ACC112 (cell line): ENCODE measurements at regions not wholly inside any gene's neighbourhood (a gene's known extent, or its start where the extent isn't known, plus 50 kb on each side); places are given as distances from the start of the nearest gene placed in this dataset.

Experiments used
- H2AFZ ChIP-seq: fragments of 200-600 bp; sonication (generic); one replicate; pipeline ENCODE4 v1.6.0; 2017; ENCODE audit warnings: antibody characterized with exemption, low read length; ENCODE audit not compliant: unreplicated experiment
- H3K27ac ChIP-seq: fragments of 200-600 bp; sonication (generic); 2 replicates; pipeline ENCODE4 v1.5.1; 2014; ENCODE audit warnings: low read depth, mild to moderate bottlenecking, antibody characterized with exemption, low read length, moderate library complexity
- H3K27me3 ChIP-seq: fragments of 200-600 bp; sonication (generic); 2 replicates; pipeline ENCODE4 v1.6.1; 2014; ENCODE audit warnings: mild to moderate bottlenecking, antibody characterized with exemption, low read length, moderate library complexity, mixed read lengths; ENCODE audit not compliant: insufficient read depth
- H3K36me3 ChIP-seq: fragments of 200-600 bp; sonication (generic); 2 replicates; pipeline ENCODE4 v1.6.1; 2016; ENCODE audit warnings: mild to moderate bottlenecking, antibody characterized with exemption, low read length, moderate library complexity, mixed read lengths; ENCODE audit not compliant: insufficient read depth
- H3K4me1 ChIP-seq: fragments of 200-600 bp; sonication (generic); one replicate; pipeline ENCODE4 v1.6.1; 2016; ENCODE audit warnings: low read length, mixed read lengths; ENCODE audit not compliant: insufficient read depth, unreplicated experiment, control insufficient read depth
- H3K4me3 ChIP-seq: fragments of 200-600 bp; sonication (generic); 2 replicates; pipeline ENCODE4 v1.5.1; 2014; ENCODE audit warnings: mild to moderate bottlenecking, low read depth, low read length
- H3K79me2 ChIP-seq: fragments of 200-600 bp; sonication (generic); one replicate; pipeline ENCODE4 v1.6.0; 2016; ENCODE audit warnings: low read length; ENCODE audit not compliant: control insufficient read depth, unreplicated experiment, insufficient read depth

DNA sequence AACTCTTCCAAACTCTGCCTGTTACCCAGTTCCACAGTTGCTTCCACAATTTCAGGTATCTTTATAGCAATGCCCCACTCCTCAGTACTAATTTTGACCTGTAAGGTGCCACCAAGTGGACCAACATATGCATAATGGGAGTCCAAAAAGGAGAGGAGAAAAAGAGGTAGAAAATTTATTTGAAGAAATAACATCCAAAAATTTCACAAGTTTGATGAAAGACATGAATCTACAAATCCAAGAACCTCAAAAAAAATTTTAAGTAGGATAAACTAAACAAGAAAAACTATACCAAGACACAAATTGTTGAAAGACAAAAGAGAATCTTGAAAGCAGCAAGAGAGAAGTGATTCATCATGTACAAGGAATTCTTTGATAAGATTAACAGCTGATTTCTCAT lies 79.8 kb downstream of the BARX1 start:
- Histone ChIP-seq H3K27me3 (peaks cover 27% of the 10 kb centered on the region), H3K4me3 (no peak overlapping the region), H3K4me1 (no peaks in the 10 kb centered on the region), H3K79me2 (no peaks in the 10 kb centered on the region), H3K27ac (no peak overlapping the region), H3K36me3 (no peaks in the 10 kb centered on the region), H2AFZ (no peak overlapping the region)

DNA sequence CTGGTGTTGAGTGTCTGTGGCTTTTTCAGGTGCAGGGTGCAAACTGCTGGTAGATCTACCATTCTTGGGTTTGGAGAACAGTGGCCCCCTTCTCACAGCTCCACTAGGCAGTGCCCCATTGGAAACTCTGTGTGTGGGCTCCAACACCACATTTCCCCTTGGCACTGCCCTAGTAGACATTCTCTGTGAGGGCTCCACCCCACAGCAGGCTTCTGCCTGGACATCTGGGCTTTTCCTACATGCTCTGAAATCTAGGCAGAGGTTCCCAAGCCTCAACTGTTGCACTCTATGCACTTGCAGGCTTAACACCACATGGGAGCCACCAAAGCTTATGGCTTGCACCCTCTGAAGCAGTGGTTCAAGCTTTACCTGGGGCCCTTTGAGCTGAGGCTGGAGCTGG lies 80.9 kb downstream of the BARX1 start:
- H3K27ac ChIP-seq, result no peak overlapping the region
- no peak overlapping the region for H3K4me3 ChIP-seq
- no peaks in the 10 kb centered on the region for H3K4me1 ChIP-seq
- no peaks in the 10 kb centered on the region for H3K79me2 ChIP-seq
- no peaks in the 10 kb centered on the region for H3K36me3 ChIP-seq
- H3K27me3 ChIP-seq, result peaks cover 38% of the 10 kb centered on the region
- H2AFZ ChIP-seq, result no peak overlapping the region

DNA sequence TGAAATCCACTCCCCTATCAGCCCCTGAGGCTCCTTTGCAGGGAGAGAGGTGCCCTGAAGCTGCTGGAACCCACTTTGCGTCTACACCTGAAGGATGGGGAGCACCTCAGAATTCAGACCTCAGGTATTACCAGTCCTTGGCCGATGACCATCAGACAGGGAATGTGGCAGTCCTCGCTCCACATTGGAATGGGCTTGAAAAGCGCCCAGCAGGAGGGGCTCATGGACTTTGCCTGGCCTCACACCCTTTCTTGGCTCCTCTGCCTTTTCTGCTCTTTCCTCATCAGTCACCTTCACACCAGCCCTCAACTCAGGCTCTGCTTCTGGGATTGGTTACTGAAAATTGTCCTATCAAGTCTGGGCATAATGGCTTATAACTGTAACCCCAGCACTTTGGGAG lies 83.9 kb downstream of the BARX1 start:
- H3K79me2 ChIP-seq, result no peaks in the 10 kb centered on the region
- H3K4me3 ChIP-seq, result no peak overlapping the region
- H3K27ac ChIP-seq, result no peak overlapping the region
- no peak overlapping the region for H2AFZ ChIP-seq
- H3K4me1 ChIP-seq, result no peaks in the 10 kb centered on the region
- no peaks in the 10 kb centered on the region for H3K36me3 ChIP-seq
- peaks cover 52% of the 10 kb centered on the region for H3K27me3 ChIP-seq

DNA sequence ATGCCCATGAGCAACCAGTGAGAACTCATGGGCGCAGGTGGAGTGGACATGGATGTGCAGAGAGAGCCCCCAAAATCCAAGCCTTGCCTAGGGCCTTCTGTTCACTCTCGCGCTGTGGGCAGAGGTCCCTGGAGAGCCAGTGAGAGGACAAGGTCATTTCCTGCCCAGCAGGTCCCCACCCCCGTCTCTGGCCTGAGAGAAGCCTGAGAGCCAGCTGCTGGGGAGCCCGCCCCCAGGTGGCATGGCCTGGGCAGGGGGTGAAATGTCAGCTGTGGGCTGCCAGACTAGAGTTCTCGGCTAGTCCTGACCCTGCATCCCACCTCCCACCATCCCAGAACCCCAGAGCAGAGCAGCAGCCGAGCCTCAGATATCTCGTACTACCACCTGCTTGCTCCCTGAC lies 85.3 kb downstream of the BARX1 start:
- Histone ChIP-seq H2AFZ (no peak overlapping the region), H3K27me3 (peaks cover 66% of the 10 kb centered on the region), H3K4me3 (no peak overlapping the region), H3K36me3 (no peaks in the 10 kb centered on the region), H3K4me1 (no peaks in the 10 kb centered on the region), H3K27ac (no peak overlapping the region), H3K79me2 (no peaks in the 10 kb centered on the region)

DNA sequence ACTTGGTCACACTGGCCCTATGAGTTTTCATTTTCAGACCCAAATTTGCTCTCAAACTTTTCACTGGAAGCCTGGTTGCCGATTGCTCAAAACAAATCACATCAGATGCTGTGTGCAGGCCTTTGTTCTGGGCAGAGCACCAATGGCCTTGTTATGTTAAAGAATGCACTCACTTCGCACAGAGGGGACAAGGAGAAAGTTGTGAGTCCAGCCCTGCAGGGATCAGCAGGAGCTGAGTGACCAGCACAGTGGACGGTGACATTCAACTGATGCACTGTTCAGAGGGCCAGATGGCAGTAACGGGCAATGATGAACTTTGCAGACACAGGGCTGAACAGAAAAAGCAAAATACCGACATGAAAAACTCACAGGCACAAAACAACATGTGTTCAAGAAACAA lies 86.1 kb downstream of the BARX1 start:
- H3K4me3 ChIP-seq, result no peak overlapping the region

DNA sequence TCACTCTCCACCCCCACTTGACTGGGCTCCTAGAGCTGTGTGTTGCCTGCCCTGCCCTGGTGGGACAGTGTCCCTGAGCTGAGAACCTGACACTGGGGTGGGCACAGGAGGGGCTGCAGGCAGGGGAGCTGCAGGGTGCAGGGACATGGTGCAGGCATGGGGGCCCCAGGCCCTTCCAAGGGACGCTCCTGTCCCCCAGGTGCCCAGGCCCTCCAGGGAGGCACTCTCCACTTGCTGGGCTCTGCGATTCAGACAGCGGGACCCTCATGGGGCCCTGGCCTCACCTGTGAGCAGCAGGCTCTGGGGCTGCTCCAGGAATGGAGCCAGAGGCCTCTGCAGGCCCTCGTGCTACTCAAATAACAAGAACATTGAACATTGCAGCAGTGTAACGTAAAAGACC lies 89.4 kb downstream of the BARX1 start:
- Histone ChIP-seq H3K4me1 (no peaks in the 10 kb centered on the region), H3K27me3 (peaks cover 88% of the 10 kb centered on the region), H3K27ac (no peak overlapping the region), H3K36me3 (no peaks in the 10 kb centered on the region), H2AFZ (no peak overlapping the region), H3K4me3 (no peak overlapping the region), H3K79me2 (no peaks in the 10 kb centered on the region)

More for the DNA sequence above, 86.1 kb downstream of the BARX1 start:
- Histone ChIP-seq H3K4me1 (no peaks in the 10 kb centered on the region), H3K79me2 (no peaks in the 10 kb centered on the region), H3K36me3 (no peaks in the 10 kb centered on the region), H2AFZ (no peak overlapping the region), H3K27me3 (peaks cover 74% of the 10 kb centered on the region), H3K27ac (no peak overlapping the region)

DNA sequence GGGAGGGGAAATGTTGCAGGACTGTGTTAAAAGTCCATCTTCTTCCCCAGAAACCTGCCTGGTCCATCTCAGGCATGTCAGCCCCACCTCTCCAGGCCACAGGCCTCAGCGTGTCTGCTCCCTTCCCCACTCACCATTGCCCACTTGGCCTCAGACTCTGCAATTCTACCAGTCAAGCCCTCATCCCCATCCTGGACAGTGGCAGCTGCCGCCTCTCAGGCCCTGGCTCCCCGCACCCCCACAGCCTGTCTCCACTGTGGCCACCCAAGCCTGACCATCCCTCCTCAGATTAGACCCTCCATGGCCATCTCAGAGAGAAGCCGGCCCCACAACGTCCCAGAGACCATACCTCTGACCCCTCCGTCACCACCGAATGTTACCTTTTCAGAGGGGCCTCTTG lies 89.9 kb downstream of the BARX1 start:
- no peaks in the 10 kb centered on the region for H3K79me2 ChIP-seq
- no peaks in the 10 kb centered on the region for H3K4me1 ChIP-seq
- H2AFZ ChIP-seq, result no peak overlapping the region
- H3K27me3 ChIP-seq, result peaks cover 88% of the 10 kb centered on the region
- H3K4me3 ChIP-seq, result no peak overlapping the region
- H3K36me3 ChIP-seq, result no peaks in the 10 kb centered on the region
- H3K27ac ChIP-seq, result no peak overlapping the region

DNA sequence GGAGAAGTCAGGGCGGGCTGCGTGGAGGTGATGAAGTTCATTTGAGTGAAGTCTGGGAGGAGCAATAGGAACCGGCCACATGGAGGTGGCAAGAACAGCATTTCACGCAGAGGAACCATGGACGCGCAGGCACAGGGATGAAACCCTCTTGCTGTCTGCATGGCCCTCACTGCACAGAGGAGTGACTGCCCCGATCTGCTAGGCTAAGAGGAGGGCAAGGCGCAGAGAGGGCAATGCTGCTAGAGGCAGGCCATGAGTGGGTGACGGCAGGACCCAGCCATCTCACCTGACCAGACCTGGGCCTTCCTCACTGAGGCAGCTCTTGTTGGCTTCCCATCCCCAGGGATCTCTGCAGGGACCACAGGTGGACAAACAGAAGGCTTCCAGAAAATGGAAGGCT lies 90.3 kb downstream of the BARX1 start:
- H3K27ac ChIP-seq, result no peak overlapping the region
- H3K4me3 ChIP-seq, result no peak overlapping the region
- H3K36me3 ChIP-seq, result no peaks in the 10 kb centered on the region
- peaks cover 88% of the 10 kb centered on the region for H3K27me3 ChIP-seq
- H2AFZ ChIP-seq, result no peak overlapping the region
- no peaks in the 10 kb centered on the region for H3K79me2 ChIP-seq
- H3K4me1 ChIP-seq, result no peaks in the 10 kb centered on the region

DNA sequence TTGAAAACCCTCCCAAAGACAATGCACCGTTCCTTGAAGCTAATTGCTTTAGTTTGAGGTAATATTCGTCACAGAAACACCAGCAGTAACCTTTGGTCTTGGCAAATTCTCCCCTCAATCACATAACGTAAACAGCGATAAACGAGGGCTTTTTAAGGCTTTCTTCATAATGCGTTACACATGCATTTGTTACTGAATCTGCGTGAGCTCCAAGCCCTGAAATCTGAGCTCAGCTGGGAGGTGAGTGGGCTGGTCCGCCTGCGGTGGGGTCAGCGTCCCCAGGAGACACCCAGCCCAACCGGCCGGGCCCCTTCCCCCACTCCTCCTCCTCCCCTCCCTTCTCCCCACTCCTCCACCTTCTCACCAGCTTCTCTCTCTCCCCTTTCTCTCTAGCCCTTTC lies 91.1 kb downstream of the BARX1 start:
- H3K79me2 ChIP-seq, result no peaks in the 10 kb centered on the region
- H3K36me3 ChIP-seq, result no peaks in the 10 kb centered on the region
- H3K4me3 ChIP-seq, result no peak overlapping the region; the same call in 1 of the 2 replicates
- no peaks in the 10 kb centered on the region for H3K4me1 ChIP-seq
- H2AFZ ChIP-seq, result no peak overlapping the region
- peaks cover 89% of the 10 kb centered on the region for H3K27me3 ChIP-seq
- no peak overlapping the region for H3K27ac ChIP-seq

DNA sequence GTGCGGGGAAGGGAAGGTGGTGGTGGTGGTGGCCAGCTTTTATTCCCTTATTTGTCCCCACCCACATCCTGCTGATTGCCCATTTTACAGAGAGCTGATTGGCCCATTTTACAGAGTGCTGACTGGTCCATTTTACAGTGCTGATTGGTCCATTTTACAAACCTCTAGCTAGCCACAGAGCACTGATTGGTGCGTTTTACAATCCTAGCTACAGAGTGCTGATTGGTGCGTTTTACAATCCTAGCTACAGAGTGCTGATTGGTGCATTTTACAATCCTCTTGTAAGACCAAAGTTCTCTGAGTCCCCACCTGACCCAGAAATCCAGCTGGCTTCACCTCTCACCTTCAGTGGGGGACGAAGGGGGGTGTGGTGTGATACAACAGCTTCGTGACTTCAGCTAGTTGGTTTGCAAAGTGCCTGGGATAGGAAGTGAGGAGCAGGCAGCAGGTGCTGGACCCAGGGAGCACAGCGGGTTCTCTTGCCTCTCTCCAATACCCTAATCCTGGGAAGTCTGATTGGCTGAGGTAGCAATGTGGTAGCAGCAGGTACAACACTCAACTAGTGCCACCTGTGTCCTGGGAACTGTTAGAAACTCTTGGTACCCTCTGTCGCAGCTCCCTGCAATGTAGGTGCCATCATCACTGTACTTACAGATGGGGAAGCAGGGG lies 92.1 kb downstream of the BARX1 start:
- no peaks in the 10 kb centered on the region for H3K36me3 ChIP-seq
- no peak overlapping the region for H2AFZ ChIP-seq
- no peaks in the 10 kb centered on the region for H3K79me2 ChIP-seq
- H3K4me1 ChIP-seq, result no peaks in the 10 kb centered on the region
- no peak overlapping the region for H3K27ac ChIP-seq
- no peak overlapping the region for H3K4me3 ChIP-seq
- peaks cover 93% of the 10 kb centered on the region for H3K27me3 ChIP-seq

DNA sequence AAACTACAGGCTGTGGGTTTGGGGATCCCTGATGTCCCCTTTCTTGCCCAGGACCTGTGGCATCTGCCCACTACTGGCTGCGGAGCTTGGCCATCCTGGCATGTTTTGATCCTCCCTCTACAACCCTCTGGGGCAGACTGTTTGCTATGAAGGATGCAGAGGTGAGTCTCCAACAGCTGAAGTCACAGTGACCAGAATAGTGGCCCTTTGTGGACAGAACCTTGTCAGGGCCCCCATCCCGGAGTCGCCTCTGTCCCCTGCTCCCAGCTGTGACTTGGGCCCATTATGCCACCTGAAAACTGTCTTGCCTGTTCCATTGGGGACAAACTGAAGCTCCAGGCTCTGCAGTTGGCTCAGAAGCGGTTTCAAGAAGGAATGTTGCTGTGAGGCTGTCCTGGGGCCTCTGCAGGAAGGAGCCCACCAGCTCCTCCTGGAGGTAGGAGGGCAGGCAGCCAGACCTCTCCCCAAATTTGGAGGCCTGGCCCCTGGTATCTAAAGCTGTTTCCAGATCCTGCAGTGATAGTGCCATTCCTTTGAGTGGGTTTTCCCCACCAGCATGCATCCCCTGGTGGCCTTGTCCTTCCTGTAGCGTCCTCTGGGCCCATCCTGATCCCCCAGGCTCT lies 93.3 kb downstream of the BARX1 start:
- H3K36me3 ChIP-seq, result no peaks in the 10 kb centered on the region
- H3K4me3 ChIP-seq, result no peak overlapping the region
- no peaks in the 10 kb centered on the region for H3K79me2 ChIP-seq
- peaks cover 97% of the 10 kb centered on the region for H3K27me3 ChIP-seq
- H2AFZ ChIP-seq, result no peak overlapping the region
- H3K4me1 ChIP-seq, result no peaks in the 10 kb centered on the region
- H3K27ac ChIP-seq, result no peak overlapping the region
